Ovary (tissue), 7 donors: ENCODE measurements at regions not wholly inside any gene's neighbourhood (a gene's known extent, or its start where the extent isn't known, plus 50 kb on each side); places are given as distances from the start of the nearest gene placed in this dataset.

Source experiments
- DNase-seq, 5 donors: peaks; one replicate each; pipeline ENCODE4 v3.0.0-alpha.2; 2019 to 2020
- H3K27ac ChIP-seq, 2 donors: fragments of 200-600 bp; one replicate each; pipeline versions ENCODE4 v1.5.1 to v1.8.0; 2019 to 2022
- H3K27me3 ChIP-seq: fragments of 200-600 bp; one replicate; pipeline ENCODE4 v1.8.0; 2022
- H3K36me3 ChIP-seq: fragments of 200-600 bp; sonication (generic); one replicate; pipeline ENCODE4 v1.5.1; 2019
- H3K4me1 ChIP-seq: one replicate; pipeline ENCODE4 v1.8.1; 2013; ENCODE audit warnings: mild to moderate bottlenecking, moderate library complexity; ENCODE audit not compliant: insufficient read depth
- H3K4me3 ChIP-seq: fragments of 200-600 bp; sonication (generic); one replicate; pipeline ENCODE4 v1.5.1; 2017
- H3K9me3 ChIP-seq, 2 donors: fragments of 200-600 bp in 1 of 2; sonication (generic) in 1 of 2; one replicate each; pipeline versions ENCODE4 v1.5.1 to v1.8.1; 2013 to 2019; ENCODE audit warnings: mild to moderate bottlenecking in 1 of 2, moderate library complexity in 1 of 2
- CTCF ChIP-seq, 3 donors: fragments of 450-650 bp in 2 of 3; fragments of 200-600 bp in 1 of 3; IDR thresholded peaks; one replicate each; pipeline versions ENCODE4 v1.5.1 to v1.8.0; 2016 to 2022; ENCODE audit warnings: antibody characterized with exemption in 3 of 3, mild to moderate bottlenecking in 1 of 3
- EP300 ChIP-seq: sonication (generic); formaldehyde crosslinking; IDR thresholded peaks from one replicate; pipeline ENCODE4 v1.6.1; 2017; ENCODE audit warnings: antibody characterized with exemption
- POLR2A ChIP-seq: fragments of 450-650 bp; IDR thresholded peaks from one replicate; pipeline ENCODE4 v1.6.1; 2017; ENCODE audit warnings: antibody characterized with exemption, mild to moderate bottlenecking, moderate library complexity
- WGBS, 3 donors: extraction: QIAGEN DNeasy Blood & Tissue Kit in 1 of 3; methylation state at CpG; one replicate each; pipeline versions ENCODE4 v1.1.5 to v1.1.7; 2013 to 2017; 5-methylcytosine and 5-hydroxymethylcytosine counted together
- intact Hi-C, 4 donors: fragments of 100-400 bp; cut with DNase I; formaldehyde crosslinking; loops; one replicate each; pipeline versions ENCODE4 v1.11.0 to v1.15.1; 2022 to 2023
- donor health status: DM: no; HTN: no; CAD: no; lungs with moderate emphysema.
- donor health status: DM: no; HTN: no; CAD: no.
- donor health status: Bipolar disorder and iron deficiency.
- donor health status: DM: no; HTN: no; CAD: no.
- donor health status: DM: yes; HTN: yes; CAD: no.

GRCh38 chr14:98227727-98228111 lies 1044.3 kb downstream of the BCL11B start:
- no peak overlapping the region for H3K4me3 ChIP-seq
- TF ChIP-seq CTCF (IDR thresholded peaks at IDR 0.05) (no peak), POLR2A (no peak), EP300 (no peak)
- 68 to 86% (median 75%) methylated on average over 3 of the region's 3 CpGs for WGBS, 3 donors
- H3K36me3 ChIP-seq: no peaks in the 10 kb centered on the region
- no peaks in the 10 kb centered on the region for H3K4me1 ChIP-seq
- H3K27me3 ChIP-seq: no peaks in the 10 kb centered on the region
- no peak overlapping the region for H3K27ac ChIP-seq
- no peaks in the 10 kb centered on the region for H3K9me3 ChIP-seq
- DNase-seq: no peak
- intact Hi-C loops: no loop called here

- no peak overlapping the region for H3K4me3 ChIP-seq
- no peaks in the 10 kb centered on the region for H3K36me3 ChIP-seq
- H3K27me3 ChIP-seq: no peaks in the 10 kb centered on the region
- TF ChIP-seq EP300: no peak
- no peak for TF ChIP-seq CTCF (IDR thresholded peaks at IDR 0.05)
- TF ChIP-seq POLR2A: no peak
- no peak overlapping the region for H3K27ac ChIP-seq
- no peak for DNase-seq
- intact Hi-C loops: no loop called here
- 15 to 24% (median 19%) methylated on average over 12 of the region's 12 CpGs for WGBS, 3 donors
- H3K4me1 ChIP-seq: no peaks in the 10 kb centered on the region
- no peaks in the 10 kb centered on the region for H3K9me3 ChIP-seq
Observed at GRCh38 chr14:98229656-98230366, 1042.2 kb downstream of the BCL11B start.

GRCh38 chr14:98230411-98230810 lies 1041.6 kb downstream of the BCL11B start:
- Histone ChIP-seq H3K27me3 (no peaks in the 10 kb centered on the region), H3K4me1 (no peaks in the 10 kb centered on the region), H3K27ac (no peak overlapping the region), H3K9me3 (no peaks in the 10 kb centered on the region), H3K4me3 (no peak overlapping the region), H3K36me3 (no peaks in the 10 kb centered on the region)
- intact Hi-C loops: no loop called here
- DNase-seq: no peak
- TF ChIP-seq EP300 (no peak), CTCF (IDR thresholded peaks at IDR 0.05) (no peak), POLR2A (no peak)
- whole genome bisulfite sequencing, 3 donors: 47 to 64% (median 61%) methylated on average over 7 of the region's 7 CpGs

- no peak for TF ChIP-seq EP300
- TF ChIP-seq POLR2A: no peak
- no peak for TF ChIP-seq CTCF (IDR thresholded peaks at IDR 0.05)
- 78 to 83% (median 80%) methylated on average over 2 of the region's 2 CpGs for WGBS, 3 donors
Observed at GRCh38 chr14:98231210-98231609, 1040.8 kb downstream of the BCL11B start.

More at GRCh38 chr14:98231210-98231609, 1040.8 kb downstream of the BCL11B start:
- Histone ChIP-seq H3K36me3 (no peaks in the 10 kb centered on the region), H3K27me3 (no peaks in the 10 kb centered on the region), H3K27ac (no peak overlapping the region), H3K4me1 (no peaks in the 10 kb centered on the region), H3K9me3 (no peaks in the 10 kb centered on the region), H3K4me3 (no peak overlapping the region)
- intact Hi-C loops: no loop called here
- no peak for DNase-seq
